SJCRH30 (cell line): ENCODE measurements at regions not wholly inside any gene's neighbourhood (a gene's known extent, or its start where the extent isn't known, plus 50 kb on each side); places are given as distances from the start of the nearest gene placed in this dataset.
"Not testable (repeated sequence)": the region's sequence is repeated elsewhere in the genome, so short reads cannot be mapped to it uniquely, and the experiment has no call there.

Experiments
- DNase-seq, 2 experiments: peaks; one replicate each; pipeline ENCODE4 v3.0.0-alpha.2; 2015 to 2020
- H3K27ac ChIP-seq: fragments of 250-450 bp; sonication (Bioruptor Pico); 2 replicates; pipeline ENCODE4 v1.5.1; 2020; ENCODE audit warnings: mild to moderate bottlenecking, moderate library complexity
- H3K27me3 ChIP-seq: fragments of 250-450 bp; sonication (Bioruptor Pico); 2 replicates; pipeline ENCODE4 v1.5.1; 2020; ENCODE audit warnings: mild to moderate bottlenecking, moderate library complexity
- H3K36me3 ChIP-seq: fragments of 250-450 bp; sonication (Bioruptor Pico); 2 replicates; pipeline ENCODE4 v1.5.1; 2020; ENCODE audit warnings: mild to moderate bottlenecking, moderate library complexity
- H3K4me1 ChIP-seq: fragments of 250-450 bp; sonication (Bioruptor Pico); 2 replicates; pipeline ENCODE4 v1.5.1; 2020; ENCODE audit warnings: mild to moderate bottlenecking, moderate library complexity
- H3K4me3 ChIP-seq: fragments of 250-450 bp; sonication (Bioruptor Pico); 2 replicates; pipeline ENCODE4 v1.5.1; 2020; ENCODE audit warnings: mild to moderate bottlenecking, moderate library complexity
- H3K9me3 ChIP-seq: fragments of 250-450 bp; sonication (Bioruptor Pico); replicated peaks from 2 replicates; pipeline ENCODE4 v1.5.1; 2020; ENCODE audit warnings: mild to moderate bottlenecking, moderate library complexity

DNA sequence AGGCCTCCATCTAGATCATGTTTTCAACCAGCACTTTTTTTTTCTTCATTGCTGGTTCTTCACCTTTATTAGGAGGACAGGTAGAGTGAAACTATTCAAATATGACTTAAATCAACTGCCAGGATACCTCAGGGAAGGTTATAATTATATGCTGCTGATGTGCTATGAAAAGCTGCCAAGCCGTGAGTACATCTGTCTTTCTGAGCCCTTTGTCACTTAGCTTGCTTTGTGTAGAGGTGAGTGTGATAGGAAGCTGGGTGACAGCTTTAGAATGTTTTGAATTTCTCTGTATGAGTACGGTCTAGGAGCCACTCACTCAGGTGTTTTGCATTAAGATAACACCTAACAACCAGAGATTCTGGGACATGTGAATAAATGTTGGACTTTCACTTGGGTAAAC lies 365.2 kb downstream of the OTUD1 start:
- DNase-seq, result no peak
- Histone ChIP-seq H3K27me3 (no peaks in the 10 kb centered on the region), H3K36me3 (no peaks in the 10 kb centered on the region), H3K4me3 (no peak overlapping the region), H3K27ac (no peak overlapping the region), H3K4me1 (no peaks in the 10 kb centered on the region), H3K9me3 (no peaks in the 10 kb centered on the region; the same call in 1 of the 2 replicates)

- Histone ChIP-seq H3K36me3 (no peaks in the 10 kb centered on the region), H3K27ac (no peak overlapping the region), H3K4me3 (no peak overlapping the region), H3K27me3 (no peaks in the 10 kb centered on the region), H3K9me3 (no peaks in the 10 kb centered on the region), H3K4me1 (no peaks in the 10 kb centered on the region)
- DNase-seq, result no peak
These were observed 374.8 kb downstream of the OTUD1 start for GRCh38 chr10:23813687-23814086.

- H3K4me3 ChIP-seq, result no peak overlapping the region
- no peaks in the 10 kb centered on the region for H3K9me3 ChIP-seq
- H3K4me1 ChIP-seq, result no peaks in the 10 kb centered on the region
- H3K27ac ChIP-seq, result no peak overlapping the region
- DNase-seq, result no peak
- H3K36me3 ChIP-seq, result no peaks in the 10 kb centered on the region
- H3K27me3 ChIP-seq, result no peaks in the 10 kb centered on the region
These were observed 379.6 kb downstream of the OTUD1 start for GRCh38 chr10:23818484-23818883.

GRCh38 chr10:23820792-23821191 lies 381.9 kb downstream of the OTUD1 start:
- H3K27me3 ChIP-seq, result no peaks in the 10 kb centered on the region
- no peak overlapping the region for H3K4me3 ChIP-seq
- no peaks in the 10 kb centered on the region for H3K9me3 ChIP-seq
- no peak for DNase-seq
- no peaks in the 10 kb centered on the region for H3K36me3 ChIP-seq
- H3K4me1 ChIP-seq, result no peaks in the 10 kb centered on the region
- H3K27ac ChIP-seq, result no peak overlapping the region

DNA sequence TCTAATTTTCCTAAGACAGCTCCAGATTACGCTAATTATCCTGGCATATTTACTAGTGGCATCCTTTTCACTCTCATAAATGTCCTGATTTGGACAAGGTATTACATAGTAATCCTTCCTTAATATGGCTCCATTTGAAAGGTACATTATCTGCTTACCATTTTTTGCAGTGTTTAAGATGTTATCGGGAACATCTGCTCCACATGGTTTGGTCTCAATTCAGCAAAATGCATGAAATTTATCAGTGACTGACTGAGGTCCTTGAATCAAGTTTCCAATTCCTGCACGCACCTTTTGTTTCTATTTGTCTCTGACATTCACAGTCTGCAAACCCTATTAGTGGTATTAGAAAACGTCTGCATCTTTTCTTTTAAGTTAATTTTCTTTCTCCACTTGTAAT lies 384.1 kb upstream of the KIAA1217 start:
- no peaks in the 10 kb centered on the region for H3K36me3 ChIP-seq
- H3K27ac ChIP-seq, result no peak overlapping the region
- DNase-seq, result no peak
- H3K9me3 ChIP-seq, result no peaks in the 10 kb centered on the region
- H3K4me1 ChIP-seq, result no peaks in the 10 kb centered on the region
- no peak overlapping the region for H3K4me3 ChIP-seq
- H3K27me3 ChIP-seq, result no peaks in the 10 kb centered on the region

- Histone ChIP-seq H3K27ac (no peak overlapping the region), H3K4me3 (no peak overlapping the region), H3K36me3 (no peaks in the 10 kb centered on the region), H3K9me3 (no peaks in the 10 kb centered on the region), H3K4me1 (no peaks in the 10 kb centered on the region), H3K27me3 (no peaks in the 10 kb centered on the region)
- DNase-seq, result peak; percentile 66 to 79
These were observed 382.5 kb upstream of the KIAA1217 start for GRCh38 chr10:23826421-23826820.

- no peaks in the 10 kb centered on the region for H3K27me3 ChIP-seq
- H3K4me3 ChIP-seq, result no peak overlapping the region
- no peaks in the 10 kb centered on the region for H3K36me3 ChIP-seq
- H3K9me3 ChIP-seq, result no peaks in the 10 kb centered on the region
- no peak for DNase-seq
- H3K4me1 ChIP-seq, result no peaks in the 10 kb centered on the region
- H3K27ac ChIP-seq, result no peak overlapping the region
These were observed 379.4 kb upstream of the KIAA1217 start for GRCh38 chr10:23829556-23829955.

- Histone ChIP-seq H3K27me3 (no peaks in the 10 kb centered on the region), H3K4me1 (no peaks in the 10 kb centered on the region), H3K4me3 (no peak overlapping the region), H3K36me3 (no peaks in the 10 kb centered on the region), H3K9me3 (no peaks in the 10 kb centered on the region), H3K27ac (no peak overlapping the region)
- DNase-seq, result no peak
These were observed 374.8 kb upstream of the KIAA1217 start for GRCh38 chr10:23834091-23834490.

DNA sequence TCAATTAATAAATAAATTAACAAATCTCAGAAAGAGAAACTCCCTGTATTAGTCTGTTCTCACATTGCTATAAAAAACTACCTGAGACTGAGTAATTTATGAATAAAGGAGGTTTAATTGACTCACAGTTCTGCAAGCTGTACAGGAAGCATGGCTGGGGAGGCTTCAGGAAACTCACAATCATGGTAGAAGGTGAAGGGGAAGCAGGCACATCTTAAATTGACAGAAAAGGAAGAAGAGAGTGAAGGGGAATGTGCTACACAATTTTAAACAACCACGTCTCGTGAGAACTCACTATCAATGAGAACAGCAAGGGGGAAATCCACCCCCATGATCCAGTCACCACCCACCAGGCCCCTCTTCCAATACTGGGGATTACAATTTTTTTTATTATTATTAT lies 358.3 kb upstream of the KIAA1217 start:
- Histone ChIP-seq H3K9me3 (no peaks in the 10 kb centered on the region), H3K4me3 (no peak overlapping the region), H3K27ac (no peak overlapping the region), H3K4me1 (no peaks in the 10 kb centered on the region), H3K27me3 (no peaks in the 10 kb centered on the region), H3K36me3 (no peaks in the 10 kb centered on the region)
- DNase-seq, result no peak

GRCh38 chr10:23859598-23859997 lies 349.3 kb upstream of the KIAA1217 start:
- no peak for DNase-seq
- H3K9me3 ChIP-seq, result 0 out of 2 replicates have a peak, but pooled peaks cover 3% of the 10 kb centered on the region
- H3K4me3 ChIP-seq, result no peak overlapping the region
- H3K27ac ChIP-seq, result no peak overlapping the region
- H3K27me3 ChIP-seq, result no peaks in the 10 kb centered on the region
- no peaks in the 10 kb centered on the region for H3K36me3 ChIP-seq
- no peaks in the 10 kb centered on the region for H3K4me1 ChIP-seq

DNA sequence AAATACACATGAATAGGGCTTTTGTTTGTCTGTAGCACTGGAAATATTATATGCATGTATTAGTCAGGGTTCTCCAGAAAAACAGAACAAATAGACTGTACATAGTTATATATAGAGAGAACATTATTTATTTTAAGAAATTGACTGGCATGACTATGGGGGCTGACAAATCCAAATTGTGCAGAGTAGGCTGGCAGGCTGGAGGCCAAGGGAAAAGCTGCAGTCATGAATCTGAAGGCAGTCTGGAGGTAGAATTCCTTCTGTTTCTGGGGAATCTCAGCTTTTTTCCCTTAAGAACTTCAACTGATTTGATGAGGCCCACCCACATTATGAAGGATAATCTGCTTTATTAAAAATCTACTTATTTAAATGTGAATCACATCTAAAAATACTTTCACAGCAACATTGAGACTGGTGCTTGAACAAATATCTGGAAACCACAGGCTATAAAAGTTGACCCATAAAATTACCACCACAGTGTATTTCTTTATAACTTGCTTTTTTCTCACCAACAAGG lies 344.2 kb upstream of the KIAA1217 start:
- Histone ChIP-seq H3K9me3 (no peaks in the 10 kb centered on the region), H3K27me3 (no peaks in the 10 kb centered on the region), H3K4me1 (no peaks in the 10 kb centered on the region), H3K27ac (no peak overlapping the region), H3K36me3 (no peaks in the 10 kb centered on the region), H3K4me3 (no peak overlapping the region)
- peak in 1 of 2 experiments; percentile 21 for DNase-seq

- not testable (repeated sequence) for H3K27me3 ChIP-seq, H3K27ac ChIP-seq, H3K4me1 ChIP-seq, H3K9me3 ChIP-seq, H3K36me3 ChIP-seq, DNase-seq, H3K4me3 ChIP-seq
These were observed 342.0 kb upstream of the KIAA1217 start for GRCh38 chr10:23866985-23867384.

GRCh38 chr10:23868121-23868520 lies 340.8 kb upstream of the KIAA1217 start:
- no peak overlapping the region for H3K27ac ChIP-seq
- no peaks in the 10 kb centered on the region for H3K27me3 ChIP-seq
- H3K4me3 ChIP-seq, result no peak overlapping the region
- peaks cover 6% of the 10 kb centered on the region; the same call in 1 of the 2 replicates for H3K4me1 ChIP-seq
- no peaks in the 10 kb centered on the region for H3K9me3 ChIP-seq
- no peak for DNase-seq
- no peaks in the 10 kb centered on the region for H3K36me3 ChIP-seq

DNA sequence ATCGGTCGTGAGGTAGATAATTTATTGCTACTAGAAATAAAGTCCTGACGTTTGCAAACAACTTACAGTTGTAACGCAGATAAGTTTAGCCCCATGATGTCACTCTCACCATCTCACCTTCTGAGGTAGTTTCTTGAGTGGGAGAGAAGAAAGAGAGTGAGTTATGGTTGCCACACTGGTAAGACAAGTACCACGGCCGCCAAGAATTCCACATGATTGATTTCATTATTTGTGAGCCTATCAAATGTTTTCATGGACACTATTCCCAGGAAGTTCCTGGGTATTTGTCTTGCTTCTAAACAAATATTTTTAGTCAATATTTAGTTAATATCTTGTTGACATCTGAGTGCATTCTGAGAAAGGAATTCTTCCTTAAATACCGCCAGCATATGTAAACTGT lies 339.4 kb upstream of the KIAA1217 start:
- no peak for DNase-seq
- no peaks in the 10 kb centered on the region for H3K27me3 ChIP-seq
- H3K36me3 ChIP-seq, result no peaks in the 10 kb centered on the region
- H3K4me1 ChIP-seq, result peaks cover 6% of the 10 kb centered on the region; the same call in 1 of the 2 replicates
- no peak overlapping the region for H3K4me3 ChIP-seq
- no peak overlapping the region for H3K27ac ChIP-seq
- H3K9me3 ChIP-seq, result no peaks in the 10 kb centered on the region

DNA sequence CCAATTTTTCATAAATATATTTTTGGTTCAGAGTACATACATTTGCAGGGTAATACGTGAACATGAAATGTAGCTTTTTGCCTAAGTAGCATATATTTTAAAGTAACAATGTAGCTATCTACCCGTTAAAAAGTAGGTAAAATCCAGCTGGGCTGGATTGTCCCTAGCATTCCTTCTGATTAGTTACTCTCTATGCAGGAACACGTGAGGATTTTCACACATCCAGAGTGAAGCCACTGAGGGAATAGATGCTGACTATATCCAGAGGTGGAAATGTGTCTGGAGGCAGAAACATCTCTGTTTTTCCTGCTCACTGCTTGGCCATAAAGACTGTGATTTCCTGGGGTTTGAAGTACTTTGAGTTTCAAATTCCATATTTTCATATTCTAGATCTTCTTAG lies 338.9 kb upstream of the KIAA1217 start:
- H3K27me3 ChIP-seq, result no peaks in the 10 kb centered on the region
- H3K9me3 ChIP-seq, result no peaks in the 10 kb centered on the region
- no peak overlapping the region for H3K27ac ChIP-seq
- H3K36me3 ChIP-seq, result no peaks in the 10 kb centered on the region
- no peak overlapping the region for H3K4me3 ChIP-seq
- DNase-seq, result no peak
- H3K4me1 ChIP-seq, result peaks cover 6% of the 10 kb centered on the region; the same call in 1 of the 2 replicates
